GM19395 (cell line): ENCODE measurements at regions not wholly inside any gene's neighbourhood (a gene's known extent, or its start where the extent isn't known, plus 50 kb on each side); places are given as distances from the start of the nearest gene placed in this dataset.
"Not testable (repeated sequence)": the region's sequence is repeated elsewhere in the genome, so short reads cannot be mapped to it uniquely, and the experiment has no call there.

Source experiments
- ATAC-seq: cut with Tn5 transposase; IDR thresholded peaks from one replicate; pipeline ENCODE4 v1.9.1; 2021; ENCODE audit warnings: mild to moderate bottlenecking, moderate library complexity; ENCODE audit not compliant: unreplicated experiment

- ATAC-seq: no peak
Measured at GRCh38 chr1:173341971-173342370, 134.8 kb upstream of the TNFSF4 start.

- no peak for ATAC-seq
Measured at GRCh38 chr1:173342736-173343135, 134.4 kb upstream of the PRDX6 start.

- ATAC-seq: no peak
Measured at GRCh38 chr1:173344034-173344743, 132.9 kb upstream of the PRDX6 start.

DNA sequence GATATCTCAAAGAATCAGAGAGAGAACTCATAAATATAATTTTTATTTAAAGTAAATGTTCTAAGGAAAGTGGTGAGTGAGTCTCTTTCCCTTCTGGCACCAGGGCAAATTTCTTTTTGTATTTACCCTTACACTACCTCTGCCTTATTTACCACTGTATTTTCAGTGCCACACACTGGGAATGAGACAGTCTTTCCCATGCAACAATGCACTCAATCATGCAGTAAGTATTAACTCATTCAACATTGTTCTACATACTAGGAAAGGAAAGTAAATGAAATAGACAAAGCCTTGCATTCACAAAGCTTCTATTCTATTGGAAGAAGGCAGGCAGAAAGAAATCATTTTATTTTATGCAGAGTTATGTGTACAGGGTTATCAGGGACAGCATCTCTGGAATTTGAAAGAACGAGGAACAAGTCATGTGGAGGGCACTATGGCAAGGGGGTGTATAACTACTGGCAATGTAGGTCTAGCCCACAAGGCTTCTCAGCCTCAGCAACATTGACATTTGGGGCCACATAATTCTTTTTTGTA, 129.8 kb upstream of the PRDX6 start:
- no peak for ATAC-seq

GRCh38 chr1:173352635-173353034, 124.5 kb upstream of the PRDX6 start:
- not testable (repeated sequence) for ATAC-seq

DNA sequence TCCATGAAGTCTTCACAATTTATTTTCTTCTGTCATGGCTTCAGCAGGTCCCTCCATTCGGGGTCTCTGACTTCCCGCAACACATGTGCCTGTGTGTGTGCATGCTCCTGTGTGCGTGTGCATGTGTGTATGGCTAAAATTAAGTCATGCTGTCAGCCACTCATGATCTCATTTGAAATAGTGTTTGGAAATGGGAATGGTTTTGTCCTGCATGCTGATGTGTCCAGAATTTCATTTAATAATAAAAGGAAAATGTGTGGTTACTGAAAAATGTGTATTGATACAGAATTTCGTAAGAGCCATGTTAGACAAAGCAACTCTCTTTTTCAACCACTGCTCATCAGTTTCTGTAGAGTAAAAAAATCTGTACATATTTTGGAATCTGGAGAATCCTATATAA, 123.8 kb upstream of the PRDX6 start:
- no peak for ATAC-seq

DNA sequence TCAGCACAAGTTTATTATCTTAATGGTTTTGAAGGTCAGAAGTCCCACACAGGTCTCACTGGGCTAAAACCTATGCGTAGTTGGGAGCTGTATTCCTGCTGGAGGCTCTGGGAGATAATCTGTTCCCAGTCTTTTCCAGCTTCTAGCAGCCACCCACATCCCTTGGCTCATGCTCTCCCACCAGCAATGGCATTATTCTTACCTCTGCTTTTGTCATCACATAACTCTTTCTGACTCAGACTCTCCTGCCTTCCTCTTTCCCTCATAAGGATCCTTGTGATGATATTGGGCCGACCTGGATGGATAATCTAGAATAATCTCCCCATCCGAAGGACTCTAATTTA, 122.2 kb upstream of the PRDX6 start:
- no peak for ATAC-seq

DNA sequence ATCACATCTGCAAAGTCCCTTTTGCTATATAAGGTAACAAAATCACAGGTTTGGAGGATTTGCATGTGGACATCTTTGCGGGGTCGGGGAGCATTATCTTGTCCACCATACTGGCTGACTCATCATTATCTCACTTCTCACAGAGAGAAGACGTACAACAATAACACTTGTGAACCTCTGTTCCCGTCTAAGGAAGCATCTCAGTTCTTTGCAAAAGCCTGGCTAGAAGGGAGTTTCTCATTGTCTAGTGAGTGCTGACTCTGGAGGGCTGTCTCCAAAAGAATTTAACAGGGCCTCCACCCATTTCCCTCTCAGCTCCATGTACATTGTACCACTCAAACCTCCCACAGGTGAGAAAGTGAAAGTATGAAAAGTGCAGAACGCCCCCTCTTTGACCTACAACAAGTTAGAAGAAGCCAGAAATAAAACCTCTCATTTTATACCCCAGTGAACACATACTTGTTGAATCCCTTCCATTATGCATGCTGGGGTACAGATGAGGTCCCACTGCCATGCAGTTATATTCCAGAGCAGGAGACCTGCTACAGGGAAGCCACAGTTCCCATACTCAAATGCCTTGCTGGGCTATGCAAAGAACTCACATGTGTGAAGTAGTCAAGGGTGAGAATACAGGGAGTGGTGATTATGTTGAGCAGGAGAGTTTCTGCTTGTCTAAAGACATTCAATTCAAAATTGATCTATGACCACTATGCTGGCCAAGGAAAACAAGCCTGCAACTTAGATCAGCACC, 121.7 kb upstream of the PRDX6 start:
- peak; percentile 77 for ATAC-seq

DNA sequence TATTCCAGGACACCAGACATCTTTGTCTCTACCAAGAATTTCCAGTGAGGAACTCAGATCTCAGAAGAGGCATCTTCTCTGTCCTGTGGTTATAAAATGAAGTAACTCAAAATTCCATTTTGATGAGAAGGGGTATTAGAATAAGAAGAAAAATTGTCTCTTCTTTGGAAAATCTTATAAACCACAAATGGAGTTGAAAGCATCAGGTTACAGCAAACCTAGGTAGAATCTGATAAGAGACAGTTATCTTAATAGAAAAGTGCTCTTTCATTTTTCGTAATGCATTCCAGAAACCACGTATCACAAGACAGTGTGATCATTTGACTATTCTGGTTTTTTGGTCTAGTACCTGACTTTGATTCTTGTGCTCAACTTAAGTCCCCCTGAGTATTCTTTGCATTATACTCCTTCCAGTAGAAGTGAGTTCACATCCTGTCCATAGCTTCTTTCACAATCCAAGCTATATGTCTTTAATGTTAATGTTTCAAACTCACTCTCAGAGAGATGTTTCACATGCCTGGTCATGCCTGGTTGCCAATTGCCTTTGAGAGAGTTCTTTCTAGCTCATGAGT, 120.9 kb upstream of the PRDX6 start:
- no peak for ATAC-seq

DNA sequence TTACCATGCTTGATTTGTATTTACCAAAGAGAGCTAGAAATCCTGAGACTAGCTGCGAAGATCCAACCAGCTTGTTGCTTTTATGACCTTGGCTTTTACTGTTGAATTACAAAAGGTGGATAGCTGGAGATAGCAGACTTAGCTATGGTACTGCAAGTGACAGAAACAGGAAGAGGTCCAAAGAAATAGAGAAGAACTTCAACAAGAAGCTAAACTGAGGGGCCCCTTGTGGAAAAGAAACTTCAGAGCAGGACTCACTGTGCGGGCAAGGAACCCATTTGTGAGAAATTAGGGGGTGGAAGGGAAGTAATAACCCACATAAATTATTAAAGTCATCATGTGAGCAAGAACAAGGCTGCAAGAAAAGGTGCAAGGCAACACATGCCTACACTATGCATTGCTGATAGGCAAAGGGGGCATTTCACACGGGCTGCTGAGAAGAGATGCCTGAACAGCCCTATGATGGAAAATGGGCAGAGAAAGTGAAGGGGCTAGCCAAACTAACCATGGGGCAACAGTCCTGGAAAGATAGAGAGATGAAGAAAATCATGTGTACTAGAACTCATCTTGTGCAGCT, 116.6 kb upstream of the PRDX6 start:
- ATAC-seq: no peak

DNA sequence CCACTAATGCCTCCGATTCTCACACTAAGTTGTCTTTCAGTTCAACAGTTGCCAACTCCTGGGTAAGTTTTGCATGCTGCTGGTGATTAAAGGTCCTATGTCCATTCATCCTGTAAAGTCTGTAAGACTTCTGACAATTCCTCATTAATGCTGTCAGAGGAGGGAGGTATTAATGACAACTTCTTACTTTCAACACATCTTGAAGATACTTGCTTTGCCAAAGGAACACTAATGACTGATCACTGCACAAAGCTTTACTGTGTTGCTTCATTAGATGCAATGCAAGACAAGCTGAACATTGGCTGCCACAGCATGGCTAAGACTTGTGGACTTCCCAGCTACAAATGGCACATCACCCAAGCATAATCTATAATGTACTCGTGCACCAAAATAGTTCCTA, 114.6 kb upstream of the PRDX6 start:
- no peak for ATAC-seq

GRCh38 chr1:173364827-173365226, 112.3 kb upstream of the PRDX6 start:
- no peak for ATAC-seq

DNA sequence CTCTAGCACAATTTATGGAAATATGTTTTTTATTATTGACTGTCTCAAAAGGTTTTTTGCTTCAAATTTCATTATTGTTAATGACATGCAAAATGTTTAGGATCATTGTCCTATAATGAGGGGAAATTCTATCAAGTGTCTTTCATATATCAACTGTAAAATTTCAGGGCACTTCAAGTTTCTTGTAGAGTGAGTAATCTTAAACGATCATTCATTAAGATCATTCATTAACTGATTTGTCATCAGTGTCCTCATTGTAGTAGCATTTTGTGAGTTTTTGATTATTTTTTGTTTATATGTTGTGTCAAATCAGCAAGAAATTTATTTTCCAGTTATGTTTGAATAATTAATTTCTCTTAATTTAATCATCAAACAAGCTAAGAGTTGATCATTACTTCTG, 111.8 kb upstream of the PRDX6 start:
- ATAC-seq: no peak

DNA sequence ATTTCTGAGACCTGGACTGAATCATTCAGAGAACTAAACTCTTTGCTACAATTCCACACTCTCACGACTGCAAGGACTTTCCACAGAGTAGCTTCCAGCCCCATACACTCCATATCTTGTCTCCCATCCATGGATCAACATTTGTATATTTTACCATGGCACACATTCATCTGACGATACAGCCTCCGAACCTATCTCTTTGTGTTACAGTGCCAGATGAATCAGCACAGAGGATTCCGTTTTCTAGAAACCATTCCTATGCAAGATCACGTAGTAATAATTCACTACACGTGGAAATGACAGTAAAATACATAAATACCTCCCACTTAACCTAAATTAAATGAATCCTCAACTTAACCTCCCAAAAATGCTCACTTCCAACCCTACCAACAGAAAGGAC, 110.0 kb upstream of the PRDX6 start:
- ATAC-seq: no peak

- ATAC-seq: not testable (repeated sequence)
Measured at GRCh38 chr1:173370586-173370985, 106.5 kb upstream of the PRDX6 start.

DNA sequence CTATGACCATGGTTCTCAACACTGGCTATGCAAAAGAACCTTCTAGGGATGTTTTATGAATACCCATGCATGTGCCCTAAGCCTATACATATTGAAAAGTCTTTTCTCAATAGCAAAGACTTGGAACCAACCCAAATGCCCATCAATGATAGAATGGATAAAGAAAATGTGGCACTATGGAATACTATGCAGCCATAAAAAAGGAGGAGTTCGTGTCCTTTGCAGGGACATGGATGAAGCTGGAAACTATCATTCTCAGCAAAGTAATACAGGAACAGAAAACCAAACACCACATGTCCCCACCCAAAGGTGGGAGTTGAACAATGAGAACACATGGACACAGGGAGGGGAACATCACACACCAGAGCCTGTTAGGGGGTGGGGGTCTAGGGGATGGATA, 101.1 kb upstream of the PRDX6 start:
- not testable (repeated sequence) for ATAC-seq

DNA sequence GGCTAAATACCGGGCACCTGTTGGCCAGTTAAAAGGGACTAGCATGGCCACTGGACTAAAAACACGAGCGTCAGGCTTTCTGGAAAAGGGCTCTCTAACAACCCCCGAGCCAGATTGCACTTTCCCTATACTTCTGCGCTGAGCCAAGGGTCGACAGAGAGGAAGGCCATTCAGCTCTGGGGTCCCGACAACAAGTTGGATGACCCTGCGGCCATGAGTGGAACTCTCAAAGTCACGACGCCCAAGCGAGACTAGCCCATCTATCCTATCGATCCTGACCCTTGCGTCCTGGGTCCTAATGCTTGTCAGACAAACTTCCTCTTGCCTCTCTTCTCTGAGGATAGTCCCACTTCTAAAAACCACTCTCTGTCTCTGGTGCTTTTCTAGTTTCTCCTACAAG, 99.9 kb upstream of the PRDX6 start:
- no peak for ATAC-seq

DNA sequence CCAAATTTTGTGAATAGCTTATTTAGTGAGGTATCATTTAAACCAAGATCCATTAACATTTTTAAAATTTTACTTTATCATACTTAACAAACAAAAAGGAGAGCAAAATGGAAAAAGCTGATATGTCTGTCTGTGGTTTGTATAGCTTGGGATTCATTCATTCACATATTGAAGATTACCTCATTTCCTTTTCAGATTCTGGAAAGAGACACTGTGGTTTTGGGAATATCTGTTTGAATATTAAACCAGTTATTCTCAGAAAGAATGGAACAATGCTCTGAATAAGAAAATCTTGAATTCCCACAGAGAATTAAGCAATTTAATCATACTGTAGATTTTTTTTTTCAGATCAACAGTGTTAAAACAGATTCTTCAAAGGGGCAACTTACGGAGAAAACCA, 93.8 kb upstream of the PRDX6 start:
- ATAC-seq: no peak

DNA sequence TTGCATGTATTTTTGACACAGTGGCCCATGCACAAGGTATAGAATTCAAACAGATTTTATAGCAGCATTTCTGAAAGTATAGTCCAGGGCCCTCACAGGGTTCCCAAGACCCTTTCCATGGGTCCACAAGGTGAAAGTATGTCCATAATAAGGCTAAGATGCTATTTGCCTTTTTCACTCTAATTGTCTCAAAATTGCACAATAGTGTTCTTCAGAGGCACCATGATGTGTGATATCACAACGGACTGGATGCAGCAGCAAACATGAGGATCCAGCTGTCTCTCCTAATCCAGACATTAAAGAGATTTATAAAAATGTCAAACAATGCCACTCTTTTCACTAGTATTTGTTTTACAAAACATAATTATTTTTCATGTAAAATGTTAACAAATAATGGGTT, 88.8 kb upstream of the PRDX6 start:
- no peak for ATAC-seq

DNA sequence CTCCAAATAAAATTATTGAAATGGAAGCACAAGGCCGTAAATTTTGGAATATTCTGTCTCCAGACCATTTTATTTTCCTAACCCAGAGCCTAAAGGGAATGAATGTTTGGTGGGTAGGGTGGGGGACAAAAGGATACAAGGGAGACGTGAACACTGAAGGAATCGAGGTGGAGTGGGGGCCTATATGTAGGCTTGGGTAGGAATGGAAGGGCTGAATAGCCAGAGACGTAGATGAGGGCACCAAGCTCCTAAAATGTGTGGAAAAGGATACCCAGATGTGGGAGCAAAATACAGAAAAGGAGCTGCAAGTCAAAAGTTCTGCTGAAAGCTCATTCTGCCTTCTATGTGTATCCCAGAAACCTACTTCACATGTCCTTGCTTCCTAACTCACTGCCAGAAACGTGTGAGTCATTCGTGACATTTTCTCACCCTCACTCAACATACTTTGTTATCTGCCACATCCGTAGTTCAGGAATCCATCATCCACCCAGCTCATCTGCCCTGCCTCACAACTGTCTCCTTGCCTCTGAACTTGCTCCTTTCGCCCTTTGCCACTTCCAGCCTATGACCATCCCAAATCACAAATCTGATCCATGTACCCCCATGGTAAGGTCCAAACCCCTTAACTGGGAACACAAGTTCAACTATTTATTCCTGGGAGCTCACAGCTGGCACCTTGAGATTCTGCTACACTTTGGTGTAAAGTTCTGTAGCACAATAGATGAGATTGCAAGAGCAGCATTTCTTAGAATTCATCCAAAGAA, 84.1 kb upstream of the PRDX6 start:
- ATAC-seq: no peak

GRCh38 chr1:173393659-173394000, 83.5 kb upstream of the PRDX6 start:
- ATAC-seq: no peak
